ENCODE measurements at regions not wholly inside any gene's neighbourhood (a gene's known extent, or its start where the extent isn't known, plus 50 kb on each side); places are given as distances from the start of the nearest gene placed in this dataset.
"Not testable (repeated sequence)": the region's sequence is repeated elsewhere in the genome, so short reads cannot be mapped to it uniquely, and the experiment has no call there.

- DNase-seq (ENCODE audit: low spot score): no peak
Measured at GRCh38 chr5:96529559-96529958, 96.5 kb upstream of the PCSK1 start.

DNA sequence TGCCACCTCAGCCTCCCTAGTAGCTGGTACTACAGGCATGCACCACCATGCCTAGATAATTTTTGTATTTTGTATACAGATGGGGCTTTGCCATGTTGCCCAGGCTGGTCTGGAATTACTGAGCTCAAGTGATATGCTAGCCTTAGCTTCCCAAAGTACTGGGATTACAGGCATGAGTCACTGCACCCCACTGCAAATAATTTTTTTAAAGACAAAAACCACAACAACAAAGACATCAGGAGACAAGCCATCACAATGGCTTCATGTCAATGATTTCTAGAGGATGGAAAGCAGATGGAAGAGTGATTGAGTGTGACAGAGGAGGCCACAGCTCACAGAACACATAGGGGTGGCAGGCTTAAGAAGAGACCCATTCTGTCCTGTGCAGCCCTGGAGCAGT lies 97.9 kb upstream of the PCSK1 start:
- no peak for DNase-seq (ENCODE audit: low spot score)

GRCh38 chr5:96533371-96533770 lies 100.3 kb upstream of the PCSK1 start:
- no peak for DNase-seq (ENCODE audit: low spot score)

GRCh38 chr5:96537386-96537785 lies 104.3 kb upstream of the PCSK1 start:
- DNase-seq (ENCODE audit: low spot score): no peak

- no peak for DNase-seq (ENCODE audit: low spot score)
Measured at GRCh38 chr5:96538808-96539250, 105.8 kb upstream of the PCSK1 start.

- DNase-seq (ENCODE audit: low spot score): no peak
Measured at GRCh38 chr5:96546120-96546519, 113.1 kb upstream of the PCSK1 start.

GRCh38 chr5:96547486-96547885 lies 114.4 kb upstream of the PCSK1 start:
- no peak for DNase-seq (ENCODE audit: low spot score)

- no peak for DNase-seq (ENCODE audit: low spot score)
Measured at GRCh38 chr5:96548905-96549304, 113.3 kb upstream of the CAST start.

DNA sequence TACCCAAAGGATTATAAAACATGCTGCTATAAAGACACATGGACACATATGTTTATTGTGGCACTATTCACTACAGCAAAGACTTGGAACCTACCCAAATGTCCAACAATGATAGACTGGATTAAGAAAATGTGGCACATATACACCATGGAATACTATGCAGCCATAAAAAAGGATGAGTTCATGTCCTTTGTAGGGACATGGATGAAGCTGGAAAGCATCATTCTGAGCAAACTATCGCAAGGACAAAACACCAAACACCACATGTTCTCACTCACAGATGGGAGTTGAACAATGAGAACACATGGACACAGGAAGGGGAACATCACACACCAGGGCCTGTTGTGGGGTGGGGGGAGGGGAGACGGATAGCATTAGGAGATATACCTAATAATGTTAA lies 101.3 kb upstream of the CAST start:
- DNase-seq (ENCODE audit: low spot score): not testable (repeated sequence)

GRCh38 chr5:96562614-96563013 lies 99.6 kb upstream of the CAST start:
- no peak for DNase-seq (ENCODE audit: low spot score)

GRCh38 chr5:96563816-96564215 lies 98.4 kb upstream of the CAST start:
- DNase-seq (ENCODE audit: low spot score): no peak

- no peak for DNase-seq (ENCODE audit: low spot score)
Measured at GRCh38 chr5:96565582-96566265, 96.5 kb upstream of the CAST start.

GRCh38 chr5:96566833-96567587 lies 95.2 kb upstream of the CAST start:
- no peak for DNase-seq (ENCODE audit: low spot score)

GRCh38 chr5:96569332-96569731 lies 92.8 kb upstream of the CAST start:
- no peak for DNase-seq (ENCODE audit: low spot score)

DNA sequence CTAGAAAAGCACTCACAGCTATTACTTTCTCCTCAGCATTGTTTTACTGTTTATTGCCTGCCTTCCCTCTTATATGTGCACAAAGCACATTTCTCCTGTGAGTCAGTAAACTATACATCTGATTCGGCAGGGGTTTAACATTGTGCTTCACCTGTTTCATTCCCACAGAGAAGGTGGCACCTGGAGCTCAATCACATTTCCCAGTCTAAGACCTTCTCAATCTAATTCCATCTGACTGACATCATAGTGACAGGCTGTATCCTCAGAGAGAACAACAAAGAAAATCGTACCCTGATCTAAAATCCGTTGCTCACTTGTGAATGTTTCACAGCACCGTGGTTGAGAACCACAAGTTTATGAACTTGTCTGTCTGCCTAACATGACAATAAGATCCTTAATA lies 92.4 kb upstream of the CAST start:
- no peak for DNase-seq (ENCODE audit: low spot score)

DNA sequence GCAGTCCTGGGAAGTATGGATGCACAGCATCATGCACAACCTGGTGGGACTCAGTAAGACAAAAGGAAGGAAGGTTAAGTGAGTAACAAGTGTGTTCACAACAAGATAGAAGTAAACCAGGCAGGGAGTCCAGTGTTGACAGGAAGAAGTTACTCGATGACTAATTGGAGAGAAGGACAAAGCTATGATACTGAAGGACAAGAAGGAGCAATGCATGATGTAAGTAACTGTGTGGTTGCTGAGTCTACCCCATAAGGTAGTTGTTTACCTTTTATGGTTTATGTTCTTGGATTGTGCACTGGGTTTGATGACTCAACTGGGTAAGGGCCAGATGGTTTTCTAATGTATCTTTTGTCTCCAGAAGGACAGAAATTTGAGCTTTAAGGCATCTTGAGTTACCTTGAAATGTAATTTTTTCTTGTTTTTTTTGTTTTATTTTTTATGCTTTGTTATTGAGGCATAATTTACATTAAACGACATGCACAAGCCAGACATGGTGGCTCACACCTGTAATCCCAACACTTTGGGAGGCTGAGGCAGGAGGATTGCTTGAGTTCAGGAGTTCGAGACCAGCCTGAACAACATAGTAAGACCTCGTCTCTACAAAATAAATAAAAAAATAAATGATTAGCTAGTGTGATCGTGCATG lies 89.2 kb upstream of the CAST start:
- no peak for DNase-seq (ENCODE audit: low spot score)

DNA sequence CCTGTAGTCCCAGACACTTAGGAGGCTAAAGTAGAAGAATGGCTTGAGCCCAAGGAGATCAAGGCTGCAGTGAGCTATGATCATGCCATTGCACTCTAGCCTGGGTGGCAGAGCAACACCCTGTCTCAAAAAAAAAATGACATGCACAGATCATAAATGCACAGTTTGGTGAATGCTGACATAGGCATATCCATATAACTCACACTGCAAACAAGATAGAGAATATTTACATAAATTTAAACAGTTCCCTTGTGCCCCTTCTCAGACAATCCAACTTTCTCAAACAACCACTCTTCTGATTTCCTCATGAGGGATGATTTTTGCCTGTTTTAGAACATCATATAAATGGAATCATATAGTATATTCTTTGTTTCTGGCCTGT lies 88.7 kb upstream of the CAST start:
- DNase-seq (ENCODE audit: low spot score): no peak

DNA sequence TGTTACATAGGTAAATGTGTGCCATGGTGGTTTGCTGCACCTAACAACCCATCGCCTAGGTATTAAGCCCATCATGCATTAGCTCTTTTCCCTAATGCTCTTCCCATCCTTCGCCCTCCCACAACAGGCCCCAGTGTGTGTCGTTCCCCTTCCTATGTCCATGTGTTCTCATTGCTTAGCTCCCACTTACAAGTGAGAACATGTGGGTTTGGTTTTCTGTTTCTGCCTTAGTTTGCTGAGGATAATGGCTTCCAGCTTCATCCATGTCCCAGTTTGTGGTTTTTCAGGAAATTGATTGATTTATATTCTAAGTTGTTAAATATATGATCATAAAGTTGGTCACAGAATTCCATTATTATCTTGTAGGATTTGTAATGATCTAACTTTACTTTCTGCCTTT lies 85.3 kb upstream of the CAST start:
- no peak for DNase-seq (ENCODE audit: low spot score)

DNA sequence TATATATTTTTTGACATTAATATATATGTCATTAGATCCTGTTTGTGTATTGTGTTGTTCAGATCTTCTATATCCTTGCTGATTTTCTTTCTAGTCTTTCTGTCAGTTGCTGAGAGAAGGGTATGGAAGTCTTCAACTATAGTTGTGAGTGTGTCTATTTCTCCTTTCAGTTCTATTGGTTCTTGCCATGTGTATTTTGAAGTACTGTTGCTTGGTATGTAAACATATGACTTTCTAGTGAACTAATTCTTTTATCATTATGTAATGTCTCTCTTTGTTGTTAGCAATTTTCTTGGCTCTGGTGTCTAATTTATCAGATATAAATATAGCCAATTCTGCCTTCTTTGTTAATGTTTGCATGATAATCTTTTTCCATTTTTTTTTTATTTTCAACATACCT lies 84.3 kb upstream of the CAST start:
- DNase-seq (ENCODE audit: low spot score): no peak

DNA sequence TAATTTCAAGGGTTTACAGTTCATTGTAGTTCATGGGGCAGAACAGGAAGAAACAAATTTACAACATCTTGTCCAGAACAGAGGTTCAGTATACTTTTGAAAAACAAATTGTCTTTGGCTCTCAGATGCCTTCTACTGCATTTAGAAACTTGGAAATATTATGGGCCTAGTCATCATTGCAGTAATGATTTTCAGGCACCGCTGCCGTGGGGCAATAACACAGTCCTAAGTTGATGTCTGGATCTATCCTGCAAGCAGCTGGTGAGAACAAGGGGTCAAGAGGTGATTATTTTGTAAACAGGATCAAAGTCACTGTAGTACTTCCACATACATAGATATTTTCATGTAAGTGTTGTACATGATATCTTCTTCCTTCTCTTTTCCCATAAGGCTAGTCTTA lies 82.5 kb upstream of the CAST start:
- DNase-seq (ENCODE audit: low spot score): no peak

- no peak for DNase-seq (ENCODE audit: low spot score)
Measured at GRCh38 chr5:96582343-96582742, 79.8 kb upstream of the CAST start.

GRCh38 chr5:96584712-96585111 lies 77.5 kb upstream of the CAST start:
- DNase-seq (ENCODE audit: low spot score): no peak

DNA sequence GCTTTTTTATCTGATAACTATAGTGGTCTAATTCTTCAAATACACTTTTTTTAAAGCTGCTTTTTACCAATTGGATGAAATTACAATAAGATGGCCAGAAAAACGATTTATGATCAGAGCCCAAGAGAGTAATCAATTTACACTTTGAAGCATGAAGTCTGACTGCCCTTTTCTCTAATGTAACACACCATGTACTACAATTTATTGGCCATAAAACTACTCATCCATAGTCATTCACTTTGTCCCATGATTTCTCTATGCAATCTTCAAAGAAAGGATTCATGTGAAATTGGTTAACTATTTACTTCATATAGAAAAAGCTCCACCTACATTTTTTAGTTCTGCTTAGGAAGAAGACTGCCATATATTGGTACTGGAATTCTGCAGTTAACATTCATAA lies 73.6 kb upstream of the CAST start:
- no peak for DNase-seq (ENCODE audit: low spot score)
